GM10248 (cell line): ENCODE measurements at regions not wholly inside any gene's neighbourhood (a gene's known extent, or its start where the extent isn't known, plus 50 kb on each side); places are given as distances from the start of the nearest gene placed in this dataset.

Experiments
- CTCF ChIA-PET: fragments of 300-600 bp; sonication (Branson Sonifier 250); formaldehyde crosslinking; extraction: SDS; loops from one replicate; lab custom pipeline; 2021; ENCODE audit warnings: antibody characterized with exemption; lab: Yijun Ruan, JAX
- POLR2A ChIA-PET: fragments of 350-650 bp; sonication (Branson Sonifier 250); formaldehyde crosslinking; extraction: SDS; loops from one replicate; lab custom pipeline; 2020; ENCODE audit warnings: antibody characterized with exemption; lab: Yijun Ruan, JAX
- DNase-seq: peaks from one replicate; pipeline ENCODE4 v3.0.0; 2012; ENCODE audit errors: extremely low spot score
- TF ChIP-seq, protein P1 (sequence below): IDR thresholded peaks from 2 replicates; pipeline ENCODE4 v1.5.1; 2012; ENCODE audit warnings: mild to moderate bottlenecking, low read depth; ENCODE audit errors: extremely low read depth, missing control alignments, control extremely low read depth

DNA sequence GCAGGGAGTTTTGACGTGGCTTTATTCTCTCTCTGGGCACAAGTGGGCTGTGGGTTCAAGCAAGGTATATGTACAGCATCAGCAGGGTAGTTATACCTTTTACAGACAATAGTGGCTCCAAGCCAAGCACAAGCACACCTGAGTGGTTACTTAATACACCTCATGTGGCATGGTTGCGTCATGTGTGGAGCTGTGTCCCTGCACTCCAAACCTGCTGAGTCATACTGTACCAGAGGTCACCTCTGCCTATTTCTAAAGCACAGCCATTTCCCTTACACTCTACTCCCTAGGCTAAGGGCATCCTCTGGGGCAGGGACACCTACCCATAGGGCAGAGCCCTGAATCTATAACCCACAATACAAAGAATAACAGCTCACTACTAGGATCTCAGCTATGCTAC, 147.3 kb downstream of the OSTF1 start:
- ChIA-PET POLR2A (no interaction called here), CTCF (interaction anchor here (1.9 to 2.1 kb wide), 2 partner anchors 34 to 463 kb away, joined by 4 to 7 read pairs; no protein-coding TSS in a partner anchor)
- DNase-seq, result no peak
- TF ChIP-seq, protein P1, sequence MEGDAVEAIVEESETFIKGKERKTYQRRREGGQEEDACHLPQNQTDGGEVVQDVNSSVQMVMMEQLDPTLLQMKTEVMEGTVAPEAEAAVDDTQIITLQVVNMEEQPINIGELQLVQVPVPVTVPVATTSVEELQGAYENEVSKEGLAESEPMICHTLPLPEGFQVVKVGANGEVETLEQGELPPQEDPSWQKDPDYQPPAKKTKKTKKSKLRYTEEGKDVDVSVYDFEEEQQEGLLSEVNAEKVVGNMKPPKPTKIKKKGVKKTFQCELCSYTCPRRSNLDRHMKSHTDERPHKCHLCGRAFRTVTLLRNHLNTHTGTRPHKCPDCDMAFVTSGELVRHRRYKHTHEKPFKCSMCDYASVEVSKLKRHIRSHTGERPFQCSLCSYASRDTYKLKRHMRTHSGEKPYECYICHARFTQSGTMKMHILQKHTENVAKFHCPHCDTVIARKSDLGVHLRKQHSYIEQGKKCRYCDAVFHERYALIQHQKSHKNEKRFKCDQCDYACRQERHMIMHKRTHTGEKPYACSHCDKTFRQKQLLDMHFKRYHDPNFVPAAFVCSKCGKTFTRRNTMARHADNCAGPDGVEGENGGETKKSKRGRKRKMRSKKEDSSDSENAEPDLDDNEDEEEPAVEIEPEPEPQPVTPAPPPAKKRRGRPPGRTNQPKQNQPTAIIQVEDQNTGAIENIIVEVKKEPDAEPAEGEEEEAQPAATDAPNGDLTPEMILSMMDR, result no peak

DNA sequence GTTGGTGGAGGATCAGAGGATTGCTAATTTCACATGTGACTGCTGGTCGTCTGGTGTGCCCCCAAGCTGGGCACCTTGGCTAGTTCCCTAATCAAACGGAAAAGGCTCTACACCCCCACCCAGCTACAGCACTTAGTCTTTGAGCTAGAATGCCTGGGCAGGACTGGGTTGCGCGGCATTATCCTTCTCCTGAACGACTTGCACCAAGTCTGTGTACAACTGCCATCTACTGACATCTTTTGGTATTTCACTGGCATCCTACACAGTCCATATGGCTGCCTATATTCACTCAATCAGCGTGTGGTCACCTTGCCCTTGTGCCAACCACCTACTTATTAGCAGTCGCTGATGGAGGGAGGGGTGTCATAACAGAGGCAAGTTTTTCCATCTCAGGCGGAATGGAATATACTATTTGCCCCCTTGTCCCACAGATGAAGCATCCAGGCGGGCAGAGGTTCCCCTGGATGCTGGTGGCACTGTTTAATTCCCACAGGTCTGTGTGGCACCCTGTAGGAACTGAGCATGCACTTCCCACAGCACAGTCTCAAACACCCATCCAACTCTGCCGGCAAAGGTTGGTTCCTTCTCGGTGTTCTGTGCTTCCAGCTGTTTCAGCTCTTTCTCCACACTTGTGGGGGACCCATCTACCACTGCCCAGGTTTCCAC, 150.1 kb downstream of the OSTF1 start:
- CTCF ChIA-PET, result interaction anchor here (1.0 to 3.1 kb wide), 9 partner anchors 10 to 628 kb away, joined by 3 to 16 read pairs (median 4); no protein-coding TSS in a partner anchor
- POLR2A ChIA-PET, result no interaction called here
- peak; percentile 39 for DNase-seq
- TF ChIP-seq, protein P1, result peak; percentile 46

DNA sequence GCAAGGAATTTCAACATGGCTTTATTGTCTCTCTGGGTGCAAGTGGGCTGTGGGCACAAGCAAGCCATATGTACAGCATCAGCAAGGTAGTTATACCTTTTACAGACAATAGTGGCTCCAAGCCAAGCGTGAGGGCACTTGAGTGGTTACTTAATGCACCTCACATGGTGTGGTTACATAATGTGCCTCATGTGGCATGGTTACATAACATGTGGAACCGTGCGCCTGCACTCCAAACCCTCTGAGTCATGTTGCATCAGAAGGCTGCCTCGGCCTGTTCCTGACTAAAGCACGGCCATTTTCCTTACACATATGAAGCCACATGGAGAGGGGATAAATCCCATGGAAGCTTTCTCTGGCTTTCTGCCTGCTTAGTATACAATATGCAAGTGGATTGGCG, 150.9 kb downstream of the OSTF1 start:
- CTCF ChIA-PET, result interaction anchor here (1.0 to 3.1 kb wide), 7 partner anchors 14 to 628 kb away, joined by 3 to 16 read pairs (median 4); no protein-coding TSS in a partner anchor
- DNase-seq, result no peak
- POLR2A ChIA-PET, result no interaction called here
- TF ChIP-seq, protein P1, result no peak

DNA sequence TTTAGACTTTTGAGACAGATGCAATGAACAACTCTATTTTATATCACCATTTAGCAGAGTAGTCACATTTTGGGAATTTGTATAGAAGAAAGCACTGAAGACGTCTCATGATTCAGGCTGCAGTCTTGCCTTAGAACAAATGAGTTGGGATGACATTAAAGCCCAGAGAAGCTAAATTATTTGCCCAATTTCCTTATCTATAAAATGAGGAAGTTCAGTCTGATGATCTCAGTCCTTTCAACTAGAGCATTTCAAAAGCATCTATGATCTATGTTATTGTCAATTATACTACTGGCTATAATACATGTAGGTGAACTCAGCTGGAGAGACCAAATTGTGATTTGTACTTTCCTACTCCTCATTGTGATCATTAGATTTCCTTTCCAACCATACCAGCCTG, 154.1 kb downstream of the OSTF1 start:
- TF ChIP-seq, protein P1, result no peak
- POLR2A ChIA-PET, result no interaction called here
- CTCF ChIA-PET, result interaction anchor here (0.8 to 2.9 kb wide), 2 partner anchors 11 to 57 kb away, joined by 3 to 12 read pairs; no protein-coding TSS in a partner anchor
- no peak for DNase-seq

DNA sequence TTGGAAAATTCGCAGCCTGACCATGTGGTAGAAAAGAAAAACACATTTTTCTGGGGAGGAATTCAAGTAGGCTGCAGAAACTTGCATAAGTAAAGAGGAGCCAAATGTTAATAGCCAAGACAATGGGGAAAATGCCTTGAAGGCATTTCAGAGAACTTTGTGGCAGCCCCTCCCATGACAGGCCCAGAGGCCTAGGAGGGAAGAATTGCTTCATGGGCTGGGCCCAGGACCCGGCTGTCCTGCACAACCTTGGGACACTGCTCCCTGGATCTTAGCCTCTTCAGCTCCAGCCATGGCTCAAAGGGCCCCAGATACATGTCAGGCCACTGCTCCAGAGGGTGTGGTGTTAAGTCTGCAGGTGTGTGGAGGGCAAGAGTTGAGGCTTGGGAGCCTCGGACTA, 158.6 kb downstream of the OSTF1 start:
- ChIA-PET POLR2A (no interaction called here), CTCF (interaction anchor here (1.7 kb wide), 1 partner anchor 19 kb away, joined by 4 read pairs; no protein-coding TSS in a partner anchor)
- TF ChIP-seq, protein P1, result no peak
- DNase-seq, result no peak

DNA sequence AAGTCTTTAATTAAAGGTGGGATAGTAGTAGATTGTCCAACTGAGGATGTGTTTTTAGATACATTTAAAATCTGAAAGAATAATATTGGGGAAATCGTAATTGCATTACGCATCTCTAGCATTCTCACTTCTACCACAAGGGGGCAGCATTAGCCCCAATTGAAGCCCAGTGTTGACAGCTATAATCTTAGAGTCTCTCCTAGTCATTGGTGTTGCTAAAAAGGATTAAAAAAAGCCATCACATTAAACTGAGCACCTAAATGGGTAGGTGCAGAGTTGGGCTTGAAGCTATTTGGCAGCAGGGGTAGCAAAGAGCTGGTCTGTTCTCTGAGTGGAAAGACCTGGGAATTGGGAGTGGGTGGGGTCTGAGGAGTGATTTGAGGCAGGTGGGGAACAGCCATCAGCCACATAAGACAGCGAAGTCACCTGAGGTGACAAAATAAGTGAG, 177.2 kb downstream of the OSTF1 start:
- TF ChIP-seq, protein P1, result peak; percentile 81
- ChIA-PET POLR2A (no interaction called here), CTCF (interaction anchor here (0.8 to 2.3 kb wide), 20 partner anchors 9 to 1039 kb away, joined by 3 to 17 read pairs (median 4); no protein-coding TSS in a partner anchor)
- peak; percentile 41 for DNase-seq
